Brain microvascular endothelial cell (primary cell): ENCODE measurements at regions not wholly inside any gene's neighbourhood (a gene's known extent, or its start where the extent isn't known, plus 50 kb on each side); places are given as distances from the start of the nearest gene placed in this dataset.

Experiments used
- DNase-seq: peaks from one replicate; pipeline ENCODE4 v3.0.0-alpha.2; 2020
- H3K27ac ChIP-seq: fragments of 250-450 bp; sonication (Bioruptor Pico); 2 replicates; pipeline ENCODE4 v1.5.1; 2020; ENCODE audit warnings: mild to moderate bottlenecking, moderate library complexity
- H3K27me3 ChIP-seq: fragments of 250-450 bp; sonication (Bioruptor Pico); replicated peaks from 2 replicates; pipeline ENCODE4 v1.5.1; 2020; ENCODE audit warnings: mild to moderate bottlenecking
- H3K36me3 ChIP-seq: fragments of 250-450 bp; sonication (Bioruptor Pico); replicated peaks from 2 replicates; pipeline ENCODE4 v1.5.1; 2020; ENCODE audit warnings: mild to moderate bottlenecking
- H3K4me3 ChIP-seq: 2 replicates; pipeline ENCODE4 v1.5.1; 2011; ENCODE audit warnings: low read depth, mild to moderate bottlenecking, control low read depth, low read length, moderate library complexity
- in situ Hi-C: cut with HindIII; loops from 2 replicates; pipeline ENCODE4 v1.10.0; 2017; ENCODE audit warnings: low sequenced_read_pairs, low pct_ligation_motif_present
- TF ChIP-seq, protein P1 (sequence below): IDR thresholded peaks from 2 replicates; pipeline ENCODE4 v1.5.1; 2011; ENCODE audit warnings: low read depth, mild to moderate bottlenecking, moderate library complexity, low read length, control low read depth, inconsistent platforms; ENCODE audit errors: missing control alignments

DNA sequence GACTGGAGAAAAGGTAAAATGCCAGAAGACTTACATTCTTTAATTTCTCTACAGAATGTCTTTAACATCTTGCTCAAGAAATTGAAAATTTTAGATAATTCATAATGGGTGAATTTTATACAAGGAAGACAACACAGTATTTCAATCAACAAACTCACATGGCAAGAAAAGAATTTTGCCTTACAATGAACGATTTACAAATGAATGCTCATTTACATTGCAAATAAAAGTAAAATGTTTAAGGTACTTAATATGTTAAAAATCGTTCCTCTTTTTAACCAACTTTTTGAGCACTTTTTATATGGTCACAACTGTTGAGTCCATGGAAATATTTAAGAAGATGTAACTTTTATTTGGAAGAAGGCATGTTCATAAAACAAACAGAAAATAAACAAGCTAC, 174.8 kb upstream of the UBE2E2 start:
- no peaks in the 10 kb centered on the region for H3K27me3 ChIP-seq
- H3K4me3 ChIP-seq, result no peak overlapping the region
- no peaks in the 10 kb centered on the region for H3K36me3 ChIP-seq
- TF ChIP-seq, protein P1, sequence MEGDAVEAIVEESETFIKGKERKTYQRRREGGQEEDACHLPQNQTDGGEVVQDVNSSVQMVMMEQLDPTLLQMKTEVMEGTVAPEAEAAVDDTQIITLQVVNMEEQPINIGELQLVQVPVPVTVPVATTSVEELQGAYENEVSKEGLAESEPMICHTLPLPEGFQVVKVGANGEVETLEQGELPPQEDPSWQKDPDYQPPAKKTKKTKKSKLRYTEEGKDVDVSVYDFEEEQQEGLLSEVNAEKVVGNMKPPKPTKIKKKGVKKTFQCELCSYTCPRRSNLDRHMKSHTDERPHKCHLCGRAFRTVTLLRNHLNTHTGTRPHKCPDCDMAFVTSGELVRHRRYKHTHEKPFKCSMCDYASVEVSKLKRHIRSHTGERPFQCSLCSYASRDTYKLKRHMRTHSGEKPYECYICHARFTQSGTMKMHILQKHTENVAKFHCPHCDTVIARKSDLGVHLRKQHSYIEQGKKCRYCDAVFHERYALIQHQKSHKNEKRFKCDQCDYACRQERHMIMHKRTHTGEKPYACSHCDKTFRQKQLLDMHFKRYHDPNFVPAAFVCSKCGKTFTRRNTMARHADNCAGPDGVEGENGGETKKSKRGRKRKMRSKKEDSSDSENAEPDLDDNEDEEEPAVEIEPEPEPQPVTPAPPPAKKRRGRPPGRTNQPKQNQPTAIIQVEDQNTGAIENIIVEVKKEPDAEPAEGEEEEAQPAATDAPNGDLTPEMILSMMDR, result no peak
- in situ Hi-C loops, result no loop called here
- no peak overlapping the region for H3K27ac ChIP-seq
- DNase-seq, result no peak

DNA sequence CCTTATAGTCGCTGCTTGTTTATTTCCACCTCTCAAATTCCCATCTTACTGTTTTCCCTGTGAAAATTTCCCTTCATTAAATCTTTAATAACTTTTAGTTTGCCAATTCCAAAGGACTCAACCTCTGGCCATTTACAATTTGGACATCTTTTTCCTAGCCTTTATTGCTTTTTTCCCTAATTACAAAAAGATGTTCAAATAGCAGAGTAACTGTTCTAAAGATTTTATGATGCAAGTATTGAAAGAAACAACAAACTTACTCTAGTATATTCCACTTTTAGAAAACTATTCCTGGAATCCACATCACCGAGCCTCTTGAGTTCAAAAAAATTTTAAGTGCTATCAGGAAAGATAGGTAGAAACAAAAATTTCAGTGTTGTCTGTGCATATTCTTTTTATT, 174.1 kb upstream of the UBE2E2 start:
- DNase-seq, result no peak
- Histone ChIP-seq H3K27ac (no peak overlapping the region), H3K27me3 (no peaks in the 10 kb centered on the region), H3K4me3 (no peak overlapping the region), H3K36me3 (no peaks in the 10 kb centered on the region)
- TF ChIP-seq, protein P1, result no peak
- in situ Hi-C loops, result no loop called here

DNA sequence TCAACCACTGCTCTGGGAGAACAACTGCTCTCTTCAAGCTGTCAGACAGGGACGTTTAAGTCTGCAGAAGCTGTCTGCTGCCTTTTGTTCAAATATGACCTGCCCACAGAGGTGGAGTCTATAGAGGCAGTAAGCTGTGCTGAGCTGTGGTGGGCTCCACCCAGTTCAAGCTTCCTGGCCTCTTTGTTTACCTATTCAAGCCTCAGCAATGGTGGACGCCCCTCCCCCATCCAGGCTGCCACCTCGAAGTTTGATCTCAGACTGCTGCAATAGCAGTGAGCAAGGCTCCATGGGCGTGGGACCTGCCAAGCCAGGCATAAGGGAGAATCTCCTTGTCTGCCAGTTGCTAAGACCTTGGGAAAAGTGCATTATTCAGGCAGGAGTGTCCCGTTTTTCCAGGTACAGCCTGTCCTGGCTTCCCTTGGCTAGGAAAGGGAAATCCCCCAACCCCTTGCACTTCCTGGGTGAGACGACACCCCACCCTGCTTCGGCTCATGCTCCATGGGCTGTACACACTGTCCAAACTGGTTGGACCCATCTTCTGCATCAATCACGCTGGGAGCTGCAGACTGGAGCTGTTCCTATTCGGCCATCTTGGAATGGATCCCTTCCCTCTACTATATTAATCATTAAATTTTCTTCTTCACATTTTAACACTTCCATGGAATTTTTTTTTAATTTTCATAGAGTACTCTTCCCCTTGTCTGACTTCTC, 167.0 kb upstream of the UBE2E2 start:
- TF ChIP-seq, protein P1, result no peak
- in situ Hi-C loops, result no loop called here
- H3K27ac ChIP-seq, result no peak overlapping the region

DNA sequence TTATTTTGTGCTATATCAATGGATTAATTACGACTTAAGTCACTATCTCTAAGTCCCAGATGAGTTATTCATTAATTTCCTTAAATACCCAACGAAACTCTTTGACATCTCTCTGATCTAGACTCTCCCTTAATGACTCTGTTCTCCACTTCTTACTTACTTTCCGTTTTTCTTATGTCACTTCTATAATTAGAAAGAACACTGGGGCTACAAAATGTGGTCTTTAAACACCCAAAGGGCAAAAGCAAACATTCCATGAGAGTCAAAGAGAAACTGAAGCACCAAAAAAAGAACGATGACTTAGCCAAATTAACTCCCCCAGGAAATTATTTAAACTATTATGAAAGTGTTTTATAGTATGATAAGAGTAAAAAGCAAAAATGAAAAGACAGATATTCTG, 166.4 kb upstream of the UBE2E2 start:
- H3K4me3 ChIP-seq, result no peak overlapping the region
- no peaks in the 10 kb centered on the region for H3K36me3 ChIP-seq
- TF ChIP-seq, protein P1, result no peak
- no peak for DNase-seq
- in situ Hi-C loops, result no loop called here
- H3K27me3 ChIP-seq, result no peaks in the 10 kb centered on the region
- H3K27ac ChIP-seq, result no peak overlapping the region

More for the DNA sequence above, 167.0 kb upstream of the UBE2E2 start:
- no peak for DNase-seq
- no peaks in the 10 kb centered on the region for H3K36me3 ChIP-seq
- no peaks in the 10 kb centered on the region for H3K27me3 ChIP-seq
- H3K4me3 ChIP-seq, result no peak overlapping the region

DNA sequence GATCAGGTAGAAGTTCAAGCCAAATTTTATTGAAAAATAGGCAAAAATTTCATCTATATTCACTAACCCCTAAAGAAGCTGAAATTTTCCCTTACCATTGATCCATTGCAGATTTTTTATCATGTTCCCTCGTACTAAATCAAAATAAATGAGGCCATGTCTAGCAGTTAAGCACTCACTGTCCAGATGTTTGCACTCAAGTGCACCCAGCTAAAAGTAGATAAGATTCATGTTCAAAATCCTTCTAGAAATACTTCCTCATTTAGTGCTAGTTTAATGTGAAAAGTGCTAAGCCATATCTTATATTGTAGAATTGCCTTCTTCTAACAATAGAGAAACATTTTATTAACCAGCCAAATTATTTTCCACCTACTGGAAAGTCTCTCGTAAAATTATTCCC, 164.7 kb upstream of the UBE2E2 start:
- no peak for DNase-seq
- TF ChIP-seq, protein P1, result no peak
- no peaks in the 10 kb centered on the region for H3K36me3 ChIP-seq
- in situ Hi-C loops, result no loop called here
- H3K4me3 ChIP-seq, result no peak overlapping the region
- H3K27ac ChIP-seq, result no peak overlapping the region
- H3K27me3 ChIP-seq, result no peaks in the 10 kb centered on the region
